Neural cell (in vitro differentiated cells): ENCODE measurements at regions not wholly inside any gene's neighbourhood (a gene's known extent, or its start where the extent isn't known, plus 50 kb on each side); places are given as distances from the start of the nearest gene placed in this dataset.

ENCODE experiments used
- H2AFZ ChIP-seq: fragments of 200-600, 300-800 bp; sonication (generic), shearing (Covaris generic); 2 replicates; pipeline ENCODE4 v1.6.0; 2014; ENCODE audit warnings: low read depth, mild to moderate bottlenecking, antibody characterized with exemption, low read length, moderate library complexity
- H3F3A ChIP-seq: fragments of 200-600 bp; shearing (Covaris generic); 2 replicates; pipeline ENCODE4 v1.6.1; 2016; ENCODE audit warnings: mild to moderate bottlenecking, moderate library complexity, mixed read lengths, antibody characterized with exemption, low read length; ENCODE audit not compliant: insufficient read depth, poor library complexity, severe bottlenecking
- H3K27ac ChIP-seq: fragments of 200-600, 300-800 bp; sonication (generic), shearing (Covaris generic); 2 replicates; pipeline ENCODE4 v1.5.1; 2014; ENCODE audit warnings: mild to moderate bottlenecking, low read length, moderate library complexity
- H3K27me3 ChIP-seq: fragments of 300-800, 200-600 bp; sonication (generic), shearing (Covaris generic); 2 replicates; pipeline ENCODE4 v1.6.0; 2014; ENCODE audit warnings: mild to moderate bottlenecking, low read depth, low read length, moderate library complexity; ENCODE audit not compliant: insufficient read depth
- H3K36me3 ChIP-seq: fragments of 300-800, 200-600 bp; sonication (generic), shearing (Covaris generic); 2 replicates; pipeline ENCODE4 v1.5.1; 2014; ENCODE audit warnings: mild to moderate bottlenecking, antibody characterized with exemption, low read length, moderate library complexity; ENCODE audit not compliant: insufficient read depth
- H3K4me2 ChIP-seq: fragments of 300-800, 200-600 bp; sonication (generic), shearing (Covaris generic); 2 replicates; pipeline ENCODE4 v1.6.0; 2014; ENCODE audit warnings: mild to moderate bottlenecking, low read length
- H3K4me3 ChIP-seq: fragments of 300-800, 200-600 bp; sonication (generic), shearing (Covaris generic); 2 replicates; pipeline ENCODE4 v1.5.1; 2014; ENCODE audit warnings: mild to moderate bottlenecking, low read length, moderate library complexity
- H3K79me2 ChIP-seq: fragments of 200-600 bp; shearing (Covaris generic); replicated peaks from 2 replicates; pipeline ENCODE4 v1.6.0; 2014; ENCODE audit warnings: mild to moderate bottlenecking, low read length, moderate library complexity; ENCODE audit not compliant: insufficient read depth
- H3K9ac ChIP-seq: fragments of 300-800, 200-600 bp; sonication (generic), shearing (Covaris generic); 2 replicates; pipeline ENCODE4 v1.6.1; 2016; ENCODE audit warnings: mild to moderate bottlenecking, low read length, mixed read lengths
- H3K9me2 ChIP-seq: fragments of 200-600 bp; shearing (Covaris generic); 2 replicates; pipeline ENCODE4 v1.6.1; 2016; ENCODE audit warnings: mild to moderate bottlenecking, low read length, mixed read lengths; ENCODE audit not compliant: insufficient read depth
- H3K9me3 ChIP-seq: fragments of 200-600, 300-800 bp; sonication (generic), shearing (Covaris generic); 2 replicates; pipeline ENCODE4 v1.6.1; 2016; ENCODE audit warnings: mild to moderate bottlenecking, mixed run types, low read length, moderate library complexity, mixed read lengths
- H4K20me1 ChIP-seq: fragments of 200-600 bp; shearing (Covaris generic); 2 replicates; pipeline ENCODE4 v1.6.1; 2016; ENCODE audit warnings: mild to moderate bottlenecking, mixed run types; ENCODE audit not compliant: insufficient read depth
- EP300 ChIP-seq: fragments of 450-650 bp; conservative IDR thresholded peaks from 2 replicates; pipeline ENCODE4 v1.6.1; 2014; ENCODE audit warnings: antibody characterized with exemption, mild to moderate bottlenecking, moderate library complexity; ENCODE audit not compliant: poor library complexity, severe bottlenecking
- EZH2 ChIP-seq: fragments of 200-600, 300-800 bp; shearing (Covaris generic), sonication (generic); IDR thresholded peaks from 2 replicates; pipeline ENCODE4 v1.6.1; 2014; ENCODE audit warnings: antibody characterized with exemption, low read length, borderline replicate concordance, mild to moderate bottlenecking; ENCODE audit not compliant: insufficient read depth, poor library complexity, severe bottlenecking
- MXI1 ChIP-seq: fragments of 450-650 bp; conservative IDR thresholded peaks from 2 replicates; pipeline ENCODE4 v1.6.1; 2014; ENCODE audit warnings: antibody characterized with exemption, mild to moderate bottlenecking; ENCODE audit not compliant: poor library complexity, severe bottlenecking
- POLR2AphosphoS5 ChIP-seq: IDR thresholded peaks from 2 replicates; pipeline ENCODE4 v1.6.1; 2012
- RAD21 ChIP-seq: fragments of 450-650 bp; conservative IDR thresholded peaks from 2 replicates; pipeline ENCODE4 v1.6.1; 2014; ENCODE audit warnings: antibody characterized with exemption, mild to moderate bottlenecking, moderate library complexity
- SMC3 ChIP-seq: fragments of 450-650 bp; conservative IDR thresholded peaks from 2 replicates; pipeline ENCODE4 v1.6.1; 2014; ENCODE audit warnings: antibody characterized with exemption, mild to moderate bottlenecking, moderate library complexity; ENCODE audit not compliant: poor library complexity
- TAF1 ChIP-seq: IDR thresholded peaks from 2 replicates; pipeline ENCODE4 v1.6.1; 2012; ENCODE audit warnings: low read depth
- TF ChIP-seq, protein P1 (sequence below): fragments of 450-650 bp; IDR thresholded peaks from 2 replicates; pipeline ENCODE4 v1.5.1; 2014; ENCODE audit warnings: antibody characterized with exemption, mild to moderate bottlenecking, moderate library complexity; ENCODE audit not compliant: poor library complexity, severe bottlenecking
- TF ChIP-seq, protein P2 (sequence below): IDR thresholded peaks from 2 replicates; pipeline ENCODE4 v1.6.1; 2012; ENCODE audit warnings: borderline replicate concordance

- no peak overlapping the region for H2AFZ ChIP-seq
- no peaks in the 10 kb centered on the region for H4K20me1 ChIP-seq
- no peak overlapping the region for H3K4me3 ChIP-seq
Measured at GRCh38 chr17:11177340-11177739, 63.7 kb upstream of the SHISA6 start.

DNA sequence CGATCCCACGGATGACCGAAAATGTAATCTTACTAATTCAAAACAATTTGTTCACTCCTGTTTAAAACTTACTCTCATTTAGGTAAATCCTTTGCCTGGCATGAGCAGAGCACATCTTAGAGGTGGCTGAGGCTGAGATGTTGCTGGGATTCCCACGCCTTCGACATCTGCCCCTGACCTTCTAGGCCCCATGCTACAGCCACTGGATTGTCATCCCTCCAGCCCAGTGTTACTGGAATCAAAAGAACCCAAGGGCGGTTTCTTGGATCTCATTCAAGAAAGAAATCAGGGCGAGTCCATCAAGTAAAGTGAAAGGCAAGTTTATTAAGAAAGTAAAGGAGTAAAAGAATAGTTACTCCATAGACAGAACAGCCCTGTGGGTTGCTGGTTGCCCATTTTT lies 64.5 kb upstream of the SHISA6 start:
- Histone ChIP-seq H3K9me3 (no peaks in the 10 kb centered on the region), H3K79me2 (no peaks in the 10 kb centered on the region), H3K9me2 (no peaks in the 10 kb centered on the region), H3K36me3 (no peaks in the 10 kb centered on the region), H4K20me1 (no peaks in the 10 kb centered on the region), H3K9ac (no peak overlapping the region), H3K27me3 (no peaks in the 10 kb centered on the region), H3K4me3 (no peak overlapping the region), H3K4me2 (no peak overlapping the region), H3F3A (no peaks in the 10 kb centered on the region), H2AFZ (no peak overlapping the region), H3K27ac (no peak overlapping the region)
- TF ChIP-seq TAF1 (no peak), RAD21 (no peak), MXI1 (no peak), POLR2AphosphoS5 (no peak), SMC3 (no peak), EP300 (no peak), EZH2 (no peak)
- TF ChIP-seq, protein P1, sequence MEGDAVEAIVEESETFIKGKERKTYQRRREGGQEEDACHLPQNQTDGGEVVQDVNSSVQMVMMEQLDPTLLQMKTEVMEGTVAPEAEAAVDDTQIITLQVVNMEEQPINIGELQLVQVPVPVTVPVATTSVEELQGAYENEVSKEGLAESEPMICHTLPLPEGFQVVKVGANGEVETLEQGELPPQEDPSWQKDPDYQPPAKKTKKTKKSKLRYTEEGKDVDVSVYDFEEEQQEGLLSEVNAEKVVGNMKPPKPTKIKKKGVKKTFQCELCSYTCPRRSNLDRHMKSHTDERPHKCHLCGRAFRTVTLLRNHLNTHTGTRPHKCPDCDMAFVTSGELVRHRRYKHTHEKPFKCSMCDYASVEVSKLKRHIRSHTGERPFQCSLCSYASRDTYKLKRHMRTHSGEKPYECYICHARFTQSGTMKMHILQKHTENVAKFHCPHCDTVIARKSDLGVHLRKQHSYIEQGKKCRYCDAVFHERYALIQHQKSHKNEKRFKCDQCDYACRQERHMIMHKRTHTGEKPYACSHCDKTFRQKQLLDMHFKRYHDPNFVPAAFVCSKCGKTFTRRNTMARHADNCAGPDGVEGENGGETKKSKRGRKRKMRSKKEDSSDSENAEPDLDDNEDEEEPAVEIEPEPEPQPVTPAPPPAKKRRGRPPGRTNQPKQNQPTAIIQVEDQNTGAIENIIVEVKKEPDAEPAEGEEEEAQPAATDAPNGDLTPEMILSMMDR = no peak
- TF ChIP-seq, protein P2, sequence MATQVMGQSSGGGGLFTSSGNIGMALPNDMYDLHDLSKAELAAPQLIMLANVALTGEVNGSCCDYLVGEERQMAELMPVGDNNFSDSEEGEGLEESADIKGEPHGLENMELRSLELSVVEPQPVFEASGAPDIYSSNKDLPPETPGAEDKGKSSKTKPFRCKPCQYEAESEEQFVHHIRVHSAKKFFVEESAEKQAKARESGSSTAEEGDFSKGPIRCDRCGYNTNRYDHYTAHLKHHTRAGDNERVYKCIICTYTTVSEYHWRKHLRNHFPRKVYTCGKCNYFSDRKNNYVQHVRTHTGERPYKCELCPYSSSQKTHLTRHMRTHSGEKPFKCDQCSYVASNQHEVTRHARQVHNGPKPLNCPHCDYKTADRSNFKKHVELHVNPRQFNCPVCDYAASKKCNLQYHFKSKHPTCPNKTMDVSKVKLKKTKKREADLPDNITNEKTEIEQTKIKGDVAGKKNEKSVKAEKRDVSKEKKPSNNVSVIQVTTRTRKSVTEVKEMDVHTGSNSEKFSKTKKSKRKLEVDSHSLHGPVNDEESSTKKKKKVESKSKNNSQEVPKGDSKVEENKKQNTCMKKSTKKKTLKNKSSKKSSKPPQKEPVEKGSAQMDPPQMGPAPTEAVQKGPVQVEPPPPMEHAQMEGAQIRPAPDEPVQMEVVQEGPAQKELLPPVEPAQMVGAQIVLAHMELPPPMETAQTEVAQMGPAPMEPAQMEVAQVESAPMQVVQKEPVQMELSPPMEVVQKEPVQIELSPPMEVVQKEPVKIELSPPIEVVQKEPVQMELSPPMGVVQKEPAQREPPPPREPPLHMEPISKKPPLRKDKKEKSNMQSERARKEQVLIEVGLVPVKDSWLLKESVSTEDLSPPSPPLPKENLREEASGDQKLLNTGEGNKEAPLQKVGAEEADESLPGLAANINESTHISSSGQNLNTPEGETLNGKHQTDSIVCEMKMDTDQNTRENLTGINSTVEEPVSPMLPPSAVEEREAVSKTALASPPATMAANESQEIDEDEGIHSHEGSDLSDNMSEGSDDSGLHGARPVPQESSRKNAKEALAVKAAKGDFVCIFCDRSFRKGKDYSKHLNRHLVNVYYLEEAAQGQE = no peak

More at GRCh38 chr17:11177340-11177739, 63.7 kb upstream of the SHISA6 start:
- H3K9ac ChIP-seq = no peak overlapping the region
- H3K4me2 ChIP-seq = no peak overlapping the region
- no peaks in the 10 kb centered on the region for H3F3A ChIP-seq
- no peaks in the 10 kb centered on the region for H3K36me3 ChIP-seq
- H3K27ac ChIP-seq = no peak overlapping the region
- no peaks in the 10 kb centered on the region for H3K9me2 ChIP-seq
- no peaks in the 10 kb centered on the region for H3K9me3 ChIP-seq
- no peaks in the 10 kb centered on the region for H3K27me3 ChIP-seq
- TF ChIP-seq SMC3 (no peak), RAD21 (no peak), EP300 (no peak), POLR2AphosphoS5 (no peak), TAF1 (no peak), EZH2 (no peak), MXI1 (no peak)
- TF ChIP-seq, protein P1 = no peak
- TF ChIP-seq, protein P2 = no peak
- no peaks in the 10 kb centered on the region for H3K79me2 ChIP-seq
